H9 (cell line): ENCODE measurements at regions not wholly inside any gene's neighbourhood (a gene's known extent, or its start where the extent isn't known, plus 50 kb on each side); places are given as distances from the start of the nearest gene placed in this dataset.

ENCODE experiments used
- DNase-seq: peaks from one replicate; pipeline ENCODE4 v3.0.0-alpha.2; 2017
- H2AFZ ChIP-seq: one replicate; pipeline ENCODE4 v1.6.1; 2013; ENCODE audit warnings: mild to moderate bottlenecking, low read length, control low read depth, moderate library complexity
- H2AK5ac ChIP-seq: 2 replicates; pipeline ENCODE4 v1.6.1; 2013; ENCODE audit warnings: low read length, control low read depth, mixed read lengths; ENCODE audit not compliant: insufficient read length
- H2BK120ac ChIP-seq: one replicate; pipeline ENCODE4 v1.6.1; 2013; ENCODE audit warnings: low read depth, mild to moderate bottlenecking, low read length, control low read depth, inconsistent platforms; ENCODE audit not compliant: poor library complexity, severe bottlenecking
- H2BK12ac ChIP-seq: 2 replicates; pipeline ENCODE4 v1.6.1; 2013; ENCODE audit warnings: low read length, control low read depth, mixed read lengths, low read depth; ENCODE audit not compliant: insufficient read length
- H2BK15ac ChIP-seq: 2 replicates; pipeline ENCODE4 v1.6.1; 2013; ENCODE audit warnings: low read depth, low read length, control low read depth
- H2BK20ac ChIP-seq: one replicate; pipeline ENCODE4 v1.6.1; 2013; ENCODE audit warnings: low read depth, mild to moderate bottlenecking, low read length, control low read depth, inconsistent platforms; ENCODE audit not compliant: poor library complexity, severe bottlenecking
- H2BK5ac ChIP-seq: 2 replicates; pipeline ENCODE4 v1.6.1; 2013; ENCODE audit warnings: low read length, control low read depth, mixed read lengths; ENCODE audit not compliant: insufficient read length
- H3K14ac ChIP-seq: 2 replicates; pipeline ENCODE4 v1.6.1; 2013; ENCODE audit warnings: low read length, control low read depth; ENCODE audit not compliant: insufficient read depth
- H3K18ac ChIP-seq: 2 replicates; pipeline ENCODE4 v1.6.1; 2013; ENCODE audit warnings: low read depth, mild to moderate bottlenecking, mixed read lengths, low read length, control low read depth; ENCODE audit not compliant: insufficient read length
- H3K23ac ChIP-seq: 2 replicates; pipeline ENCODE4 v1.6.1; 2013; ENCODE audit warnings: low read length, control low read depth, mixed read lengths, low read depth; ENCODE audit not compliant: insufficient read length
- H3K23me2 ChIP-seq: 2 replicates; pipeline ENCODE4 v1.6.1; 2013; ENCODE audit warnings: low read depth, mild to moderate bottlenecking, mixed read lengths, low read length, control low read depth; ENCODE audit not compliant: insufficient read length, poor library complexity, severe bottlenecking
- H3K27ac ChIP-seq: 2 replicates; pipeline ENCODE4 v1.5.1; 2013; ENCODE audit warnings: low read length, control low read depth, mixed read lengths, low read depth; ENCODE audit not compliant: insufficient read length
- H3K27me3 ChIP-seq: 2 replicates; pipeline ENCODE4 v1.6.1; 2013; ENCODE audit warnings: low read length, control low read depth, inconsistent platforms; ENCODE audit not compliant: insufficient read depth
- H3K4ac ChIP-seq: 2 replicates; pipeline ENCODE4 v1.6.1; 2013; ENCODE audit warnings: low read depth, mild to moderate bottlenecking, control low read depth, inconsistent platforms, low read length, moderate library complexity
- H3K4me1 ChIP-seq: 2 replicates; pipeline ENCODE4 v1.6.1; 2013; ENCODE audit warnings: low read length, control low read depth, inconsistent platforms; ENCODE audit not compliant: insufficient read depth
- H3K4me2 ChIP-seq: 2 replicates; pipeline ENCODE4 v1.6.1; 2013; ENCODE audit warnings: low read length, control low read depth, mixed read lengths; ENCODE audit not compliant: insufficient read length, insufficient read depth
- H3K56ac ChIP-seq: 2 replicates; pipeline ENCODE4 v1.6.1; 2013; ENCODE audit warnings: low read depth, mild to moderate bottlenecking, mixed read lengths, low read length, control low read depth; ENCODE audit not compliant: insufficient read length
- H3K79me1 ChIP-seq: 2 replicates; pipeline ENCODE4 v1.6.1; 2013; ENCODE audit warnings: low read depth, mild to moderate bottlenecking, moderate library complexity, low read length, control low read depth, inconsistent platforms; ENCODE audit not compliant: insufficient read depth, poor library complexity, severe bottlenecking
- H3K79me2 ChIP-seq: 2 replicates; pipeline ENCODE4 v1.6.1; 2013; ENCODE audit warnings: low read length, control low read depth, inconsistent platforms; ENCODE audit not compliant: insufficient read depth
- H3K9ac ChIP-seq: 2 replicates; pipeline ENCODE4 v1.6.1; 2013; ENCODE audit warnings: low read length, control low read depth, mixed read lengths; ENCODE audit not compliant: insufficient read length; ENCODE audit errors: extremely low read depth
- H3K9me3 ChIP-seq: one replicate; pipeline ENCODE4 v1.6.1; 2013; ENCODE audit warnings: low read depth, low read length, inconsistent platforms; ENCODE audit not compliant: control insufficient read depth
- H3T11ph ChIP-seq: one replicate; pipeline ENCODE4 v1.6.1; 2013; ENCODE audit warnings: mild to moderate bottlenecking, low read length, control low read depth, inconsistent platforms
- H4K20me1 ChIP-seq: one replicate; pipeline ENCODE4 v1.6.1; 2013; ENCODE audit not compliant: control insufficient read depth, insufficient read length, insufficient read depth
- H4K5ac ChIP-seq: 2 replicates; pipeline ENCODE4 v1.6.1; 2013; ENCODE audit warnings: low read depth, mild to moderate bottlenecking, mixed read lengths, low read length, control low read depth; ENCODE audit not compliant: insufficient read length
- H4K8ac ChIP-seq: replicated peaks from 2 replicates; pipeline ENCODE4 v1.6.1; 2013; ENCODE audit warnings: low read length, control low read depth, mixed read lengths, low read depth; ENCODE audit not compliant: insufficient read length
- H4K91ac ChIP-seq: 2 replicates; pipeline ENCODE4 v1.6.1; 2013; ENCODE audit warnings: low read depth, mild to moderate bottlenecking, moderate library complexity, mixed read lengths, low read length, control low read depth; ENCODE audit not compliant: insufficient read length
- H3K27ac Mint-ChIP-seq, 3 experiments: 2 replicates in 2 of 3; 3 replicates in 1 of 3; pipeline ENCODE4 v1.8.0; 2020 to 2021; ENCODE audit warnings: mixed read lengths in 3 of 3, mild to moderate bottlenecking in 1 of 3, moderate library complexity in 1 of 3
- H3K27me3 Mint-ChIP-seq: 2 replicates; pipeline ENCODE4 v1.8.0; 2021; ENCODE audit warnings: low read depth, mild to moderate bottlenecking, moderate library complexity, mixed read lengths
- H3K36me3 Mint-ChIP-seq, 3 experiments: 2 replicates in 2 of 3; 3 replicates in 1 of 3; pipeline ENCODE4 v1.8.0; 2020 to 2021; ENCODE audit warnings: low read depth in 3 of 3, mixed read lengths in 3 of 3; ENCODE audit not compliant: insufficient read depth in 1 of 3
- H3K4me1 Mint-ChIP-seq, 2 experiments: 2 replicates each; pipeline ENCODE4 v1.8.0; 2020; ENCODE audit warnings: mixed read lengths in 2 of 2
- H3K4me3 Mint-ChIP-seq, 2 experiments: 2 replicates in 1 of 2; 3 replicates in 1 of 2; pipeline ENCODE4 v1.8.0; 2020 to 2021; ENCODE audit warnings: mild to moderate bottlenecking in 2 of 2, mixed read lengths in 2 of 2, moderate library complexity in 1 of 2
- H3K9me3 Mint-ChIP-seq, 2 experiments: 2 replicates in 1 of 2; 3 replicates in 1 of 2; pipeline ENCODE4 v1.8.0; 2020; ENCODE audit warnings: mild to moderate bottlenecking in 2 of 2, mixed read lengths in 2 of 2, moderate library complexity in 1 of 2
- WGBS: extraction: QIAGEN DNeasy Blood & Tissue Kit; methylation state at CpG from one replicate; pipeline ENCODE4 v1.1.7; 2013; ENCODE audit warnings: missing lambda C conversion rate, low lambda C conversion rate, mixed read lengths; ENCODE audit not compliant: insufficient read length; ENCODE audit errors: extremely low coverage; 5-methylcytosine and 5-hydroxymethylcytosine counted together
- TF ChIP-seq, protein P1 (sequence below): fragments of 200-600 bp; sonication (generic); conservative IDR thresholded peaks from 3 replicates; pipeline ENCODE4 v1.8.0; 2021; ENCODE audit warnings: antibody characterized with exemption, mild to moderate bottlenecking

GRCh38 chr10:31173752-31174151 is 142.1 kb upstream of the ZNF438 start:
- Histone ChIP-seq H3K23me2 (no peaks in the 10 kb centered on the region), H3K23ac (no peak overlapping the region), H3K4me1 (no peaks in the 10 kb centered on the region), H3K4me2 (no peak overlapping the region), H3K14ac (no peak overlapping the region), H4K8ac (no peak overlapping the region), H3T11ph (no peak overlapping the region), H3K79me1 (no peaks in the 10 kb centered on the region), H3K4ac (no peak overlapping the region), H3K79me2 (no peaks in the 10 kb centered on the region), H2BK5ac (no peak overlapping the region), H2BK120ac (no peak overlapping the region), H2BK20ac (no peak overlapping the region), H2BK12ac (no peak overlapping the region), H3K18ac (no peak overlapping the region), H3K9ac (no peak overlapping the region), H3K27me3 (no peaks in the 10 kb centered on the region), H4K91ac (no peak overlapping the region), H2AK5ac (no peak overlapping the region), H2BK15ac (no peak overlapping the region), H3K27ac (no peak overlapping the region), H2AFZ (no peak overlapping the region), H4K20me1 (no peaks in the 10 kb centered on the region), H3K9me3 (peaks cover 6% of the 10 kb centered on the region), H3K56ac (no peak overlapping the region), H4K5ac (no peak overlapping the region)
- H3K4me3 Mint-ChIP-seq: no peak overlapping the region
- H3K4me1 Mint-ChIP-seq: no peaks in the 10 kb centered on the region
- no peak for DNase-seq
- peaks cover 7 to 18% (median 8%) of the 10 kb centered on the region in 3 experiments; a peak in 6 of 7 replicates for H3K36me3 Mint-ChIP-seq
- no peak overlapping the region for H3K27ac Mint-ChIP-seq
- TF ChIP-seq, protein P1, sequence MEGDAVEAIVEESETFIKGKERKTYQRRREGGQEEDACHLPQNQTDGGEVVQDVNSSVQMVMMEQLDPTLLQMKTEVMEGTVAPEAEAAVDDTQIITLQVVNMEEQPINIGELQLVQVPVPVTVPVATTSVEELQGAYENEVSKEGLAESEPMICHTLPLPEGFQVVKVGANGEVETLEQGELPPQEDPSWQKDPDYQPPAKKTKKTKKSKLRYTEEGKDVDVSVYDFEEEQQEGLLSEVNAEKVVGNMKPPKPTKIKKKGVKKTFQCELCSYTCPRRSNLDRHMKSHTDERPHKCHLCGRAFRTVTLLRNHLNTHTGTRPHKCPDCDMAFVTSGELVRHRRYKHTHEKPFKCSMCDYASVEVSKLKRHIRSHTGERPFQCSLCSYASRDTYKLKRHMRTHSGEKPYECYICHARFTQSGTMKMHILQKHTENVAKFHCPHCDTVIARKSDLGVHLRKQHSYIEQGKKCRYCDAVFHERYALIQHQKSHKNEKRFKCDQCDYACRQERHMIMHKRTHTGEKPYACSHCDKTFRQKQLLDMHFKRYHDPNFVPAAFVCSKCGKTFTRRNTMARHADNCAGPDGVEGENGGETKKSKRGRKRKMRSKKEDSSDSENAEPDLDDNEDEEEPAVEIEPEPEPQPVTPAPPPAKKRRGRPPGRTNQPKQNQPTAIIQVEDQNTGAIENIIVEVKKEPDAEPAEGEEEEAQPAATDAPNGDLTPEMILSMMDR: no peak
- peaks cover 19 to 28% of the 10 kb centered on the region in 2 experiments for H3K9me3 Mint-ChIP-seq
- WGBS: no CpG with 5 or more reads among the region's 5 CpGs
- no peaks in the 10 kb centered on the region; the same call in 1 of the 2 replicates for H3K27me3 Mint-ChIP-seq
